ENCODE measurements at regions not wholly inside any gene's neighbourhood (a gene's known extent, or its start where the extent isn't known, plus 50 kb on each side); places are given as distances from the start of the nearest gene placed in this dataset.
A peak's percentile ranks its signal among the peaks of the same experiment; 100 is the strongest.

DNA sequence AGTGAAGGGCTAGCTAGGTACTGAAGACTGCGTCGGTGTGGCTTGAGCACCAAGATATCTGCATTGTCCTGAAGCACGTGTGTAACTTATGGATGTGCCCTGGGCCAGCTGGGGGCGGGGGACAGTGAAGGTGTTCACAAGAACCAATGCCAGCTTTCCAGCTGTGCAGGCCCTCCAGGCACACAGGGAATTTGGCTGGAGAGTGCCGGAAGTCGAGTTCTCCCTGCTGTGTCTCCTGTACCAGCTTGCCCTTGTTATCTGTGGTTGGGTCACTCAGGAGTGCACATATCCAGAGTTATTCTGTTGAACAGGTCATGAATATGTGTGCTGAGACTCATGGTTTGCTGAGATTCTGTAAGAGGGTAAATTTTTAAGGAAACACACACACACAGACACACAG lies 75.9 kb upstream of the CRY1 start:
- H3K79me2 ChIP-seq: no peaks in the 10 kb centered on the region
- no peak overlapping the region for H3K4me3 ChIP-seq (ENCODE audit: low read depth, low read length)
- H3K27ac ChIP-seq: peak overlapping the region; percentile 51
- no peaks in the 10 kb centered on the region for H3K36me3 ChIP-seq (ENCODE audit: control insufficient read depth, insufficient read depth, low read length)
- H3K4me1 ChIP-seq: peaks cover 36% of the 10 kb centered on the region
- H3K9me3 ChIP-seq (ENCODE audit: control insufficient read depth, low read length): no peaks in the 10 kb centered on the region
- no peak overlapping the region for H3K4me2 ChIP-seq (ENCODE audit: low read length)
- TF ChIP-seq, protein P1, sequence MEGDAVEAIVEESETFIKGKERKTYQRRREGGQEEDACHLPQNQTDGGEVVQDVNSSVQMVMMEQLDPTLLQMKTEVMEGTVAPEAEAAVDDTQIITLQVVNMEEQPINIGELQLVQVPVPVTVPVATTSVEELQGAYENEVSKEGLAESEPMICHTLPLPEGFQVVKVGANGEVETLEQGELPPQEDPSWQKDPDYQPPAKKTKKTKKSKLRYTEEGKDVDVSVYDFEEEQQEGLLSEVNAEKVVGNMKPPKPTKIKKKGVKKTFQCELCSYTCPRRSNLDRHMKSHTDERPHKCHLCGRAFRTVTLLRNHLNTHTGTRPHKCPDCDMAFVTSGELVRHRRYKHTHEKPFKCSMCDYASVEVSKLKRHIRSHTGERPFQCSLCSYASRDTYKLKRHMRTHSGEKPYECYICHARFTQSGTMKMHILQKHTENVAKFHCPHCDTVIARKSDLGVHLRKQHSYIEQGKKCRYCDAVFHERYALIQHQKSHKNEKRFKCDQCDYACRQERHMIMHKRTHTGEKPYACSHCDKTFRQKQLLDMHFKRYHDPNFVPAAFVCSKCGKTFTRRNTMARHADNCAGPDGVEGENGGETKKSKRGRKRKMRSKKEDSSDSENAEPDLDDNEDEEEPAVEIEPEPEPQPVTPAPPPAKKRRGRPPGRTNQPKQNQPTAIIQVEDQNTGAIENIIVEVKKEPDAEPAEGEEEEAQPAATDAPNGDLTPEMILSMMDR (IDR thresholded peaks at IDR 0.05): no peak
- H3K27me3 ChIP-seq (ENCODE audit: control insufficient read depth, insufficient read depth, low read length): no peaks in the 10 kb centered on the region
- no peak overlapping the region for H3K9ac ChIP-seq
- peak overlapping the region; percentile 76 for H2AFZ ChIP-seq

DNA sequence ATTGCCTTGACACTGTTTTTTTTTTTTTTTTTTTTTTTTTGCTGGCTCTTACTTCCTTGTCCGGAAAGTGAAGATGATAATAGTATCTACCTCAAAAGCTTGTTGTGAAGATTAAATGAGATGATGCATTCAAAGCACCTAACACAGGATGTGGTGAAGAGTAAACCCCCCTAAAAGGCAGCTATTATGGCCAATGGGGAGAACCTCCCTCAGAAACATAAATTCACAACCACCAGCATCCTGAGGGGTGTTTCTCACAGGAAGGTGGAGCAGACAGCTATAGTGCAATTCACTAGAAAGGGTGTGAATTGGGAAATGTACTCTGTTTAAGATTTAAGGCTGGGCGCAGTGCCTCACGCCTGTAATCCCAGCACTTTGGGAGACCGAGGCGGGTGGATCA lies 85.4 kb upstream of the CRY1 start:
- H3K4me1 ChIP-seq: peaks cover 28% of the 10 kb centered on the region
- H3K9ac ChIP-seq: no peak overlapping the region
- no peak overlapping the region for H3K4me3 ChIP-seq (ENCODE audit: low read depth, low read length)
- no peaks in the 10 kb centered on the region for H3K79me2 ChIP-seq
- TF ChIP-seq, protein P1 (IDR thresholded peaks at IDR 0.05): no peak
- no peaks in the 10 kb centered on the region for H3K27me3 ChIP-seq (ENCODE audit: control insufficient read depth, insufficient read depth, low read length)
- H3K9me3 ChIP-seq (ENCODE audit: control insufficient read depth, low read length): no peaks in the 10 kb centered on the region
- no peak overlapping the region for H2AFZ ChIP-seq
- no peaks in the 10 kb centered on the region for H3K36me3 ChIP-seq (ENCODE audit: control insufficient read depth, insufficient read depth, low read length)
- H3K27ac ChIP-seq: no peak overlapping the region
- no peak overlapping the region for H3K4me2 ChIP-seq (ENCODE audit: low read length)

DNA sequence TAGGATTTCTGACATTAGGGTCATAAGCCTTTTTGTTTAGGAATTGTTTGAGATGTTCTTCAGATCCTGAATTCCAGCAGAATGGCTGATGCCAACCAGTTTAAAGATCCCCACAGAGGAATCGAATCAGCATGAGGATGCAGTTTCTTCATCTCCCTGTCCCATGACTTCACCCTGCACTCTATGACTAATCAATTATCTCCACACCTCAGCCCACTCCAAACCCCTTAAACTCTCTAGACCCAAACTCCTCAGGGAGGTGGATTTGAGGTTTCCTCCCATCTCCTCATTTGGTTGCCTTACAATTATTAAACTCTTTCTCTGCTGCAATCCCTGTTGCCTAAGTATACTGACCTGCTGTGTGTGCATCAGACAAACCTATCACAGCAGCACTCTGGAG lies 86.5 kb upstream of the CRY1 start:
- H3K4me3 ChIP-seq (ENCODE audit: low read depth, low read length): no peak overlapping the region
- H3K9me3 ChIP-seq (ENCODE audit: control insufficient read depth, low read length): no peaks in the 10 kb centered on the region
- H3K9ac ChIP-seq: no peak overlapping the region
- peak overlapping the region; percentile 37 for H2AFZ ChIP-seq
- no peaks in the 10 kb centered on the region for H3K27me3 ChIP-seq (ENCODE audit: control insufficient read depth, insufficient read depth, low read length)
- no peaks in the 10 kb centered on the region for H3K36me3 ChIP-seq (ENCODE audit: control insufficient read depth, insufficient read depth, low read length)
- H3K4me2 ChIP-seq (ENCODE audit: low read length): no peak overlapping the region
- peaks cover 17% of the 10 kb centered on the region for H3K4me1 ChIP-seq
- TF ChIP-seq, protein P1 (IDR thresholded peaks at IDR 0.05): no peak
- H3K79me2 ChIP-seq: no peaks in the 10 kb centered on the region
- no peak overlapping the region for H3K27ac ChIP-seq

DNA sequence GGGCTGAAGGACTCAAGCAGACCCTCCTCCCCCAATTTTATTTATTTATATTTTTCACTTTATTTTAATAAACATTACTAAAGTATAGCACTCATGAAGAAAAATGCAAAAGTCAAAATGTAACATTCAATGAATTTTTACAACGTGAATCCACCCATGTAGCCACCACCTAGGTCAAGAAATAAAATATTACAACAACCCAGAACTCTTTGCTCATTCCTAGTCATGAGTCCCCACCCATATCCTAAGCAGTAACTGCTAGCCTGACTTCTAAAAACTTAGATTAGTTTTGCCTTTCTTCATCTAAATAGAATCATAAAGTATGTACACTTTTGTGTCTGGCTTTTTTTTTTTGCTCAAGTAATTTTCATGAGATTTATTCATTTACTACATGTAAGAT lies 86.9 kb upstream of the CRY1 start:
- no peaks in the 10 kb centered on the region for H3K36me3 ChIP-seq (ENCODE audit: control insufficient read depth, insufficient read depth, low read length)
- H3K79me2 ChIP-seq: no peaks in the 10 kb centered on the region
- no peak overlapping the region for H3K27ac ChIP-seq
- H3K4me2 ChIP-seq (ENCODE audit: low read length): no peak overlapping the region
- H3K9me3 ChIP-seq (ENCODE audit: control insufficient read depth, low read length): no peaks in the 10 kb centered on the region
- TF ChIP-seq, protein P1 (IDR thresholded peaks at IDR 0.05): no peak
- no peak overlapping the region for H3K9ac ChIP-seq
- no peak overlapping the region for H2AFZ ChIP-seq
- H3K4me3 ChIP-seq (ENCODE audit: low read depth, low read length): no peak overlapping the region
- H3K4me1 ChIP-seq: peaks cover 13% of the 10 kb centered on the region
- no peaks in the 10 kb centered on the region for H3K27me3 ChIP-seq (ENCODE audit: control insufficient read depth, insufficient read depth, low read length)

DNA sequence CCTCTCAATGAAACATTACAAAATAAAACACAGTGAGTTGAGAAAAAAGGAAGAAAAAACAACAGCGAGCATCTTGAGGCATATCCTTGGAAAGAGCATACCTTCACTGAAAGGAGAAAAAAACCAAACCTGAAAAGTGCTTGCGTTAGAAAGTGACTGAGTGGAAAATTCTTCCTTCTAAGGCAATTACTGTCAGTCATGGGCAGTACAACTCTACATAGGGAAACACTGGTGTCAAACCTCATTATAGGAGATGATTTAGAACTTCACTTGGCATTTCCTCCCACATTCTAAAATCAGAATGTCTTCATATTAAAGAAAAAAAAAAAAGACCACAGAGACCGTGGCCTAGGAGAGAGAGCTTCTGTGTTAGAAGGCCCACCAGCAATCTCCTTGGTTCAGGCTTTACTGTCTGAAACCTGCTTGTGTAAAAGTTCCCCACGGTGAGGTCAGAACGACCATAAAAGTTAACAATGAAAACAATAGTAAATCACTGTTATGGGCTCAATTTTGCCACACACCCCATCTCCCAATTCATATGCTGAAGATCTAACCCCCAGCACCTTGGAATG lies 91.1 kb upstream of the CRY1 start:
- Histone ChIP-seq H2AFZ (no peak overlapping the region), H3K9ac (no peak overlapping the region), H3K4me1 (no peaks in the 10 kb centered on the region), H3K9me3 (ENCODE audit: control insufficient read depth, low read length) (no peaks in the 10 kb centered on the region), H3K36me3 (ENCODE audit: control insufficient read depth, insufficient read depth, low read length) (no peaks in the 10 kb centered on the region), H3K4me2 (ENCODE audit: low read length) (no peak overlapping the region), H3K4me3 (ENCODE audit: low read depth, low read length) (no peak overlapping the region), H3K79me2 (no peaks in the 10 kb centered on the region), H3K27me3 (ENCODE audit: control insufficient read depth, insufficient read depth, low read length) (no peaks in the 10 kb centered on the region), H3K27ac (no peak overlapping the region)
- TF ChIP-seq, protein P1 (IDR thresholded peaks at IDR 0.05): no peak
